BJ (cell line): ENCODE measurements at regions not wholly inside any gene's neighbourhood (a gene's known extent, or its start where the extent isn't known, plus 50 kb on each side); places are given as distances from the start of the nearest gene placed in this dataset.

Experiments
- CTCF ChIA-PET: fragments of 350-600 bp; formaldehyde crosslinking; extraction: SDS; loops from one replicate; lab custom pipeline; 2021; ENCODE audit warnings: antibody characterized with exemption, inconsistent platforms; lab: Yijun Ruan, JAX
- POLR2A ChIA-PET: fragments of 300-600 bp; sonication (Branson Sonifier 250); formaldehyde crosslinking; extraction: SDS; loops from one replicate; lab custom pipeline; 2021; ENCODE audit warnings: antibody characterized with exemption; lab: Charles Lee
- DNase-seq: peaks from one replicate; pipeline ENCODE4 v3.0.0-alpha.2; 2011; ENCODE audit warnings: low read depth
- H3K27me3 ChIP-seq: 2 replicates; pipeline ENCODE4 v1.6.0; 2011; ENCODE audit warnings: low read length; ENCODE audit not compliant: control insufficient read depth, insufficient read depth
- H3K36me3 ChIP-seq: 2 replicates; pipeline ENCODE4 v1.5.1; 2011; ENCODE audit warnings: low read length; ENCODE audit not compliant: control insufficient read depth, insufficient read depth
- H3K4me3 ChIP-seq: 2 replicates; pipeline ENCODE4 v1.5.1; 2011; ENCODE audit warnings: low read depth, mild to moderate bottlenecking, control low read depth, low read length
- TF ChIP-seq, protein P1 (sequence below): IDR thresholded peaks from 2 replicates; pipeline ENCODE4 v1.5.1; 2011; ENCODE audit warnings: low read depth, mild to moderate bottlenecking, control low read depth, inconsistent platforms, low read length, moderate library complexity; ENCODE audit not compliant: insufficient read depth

DNA sequence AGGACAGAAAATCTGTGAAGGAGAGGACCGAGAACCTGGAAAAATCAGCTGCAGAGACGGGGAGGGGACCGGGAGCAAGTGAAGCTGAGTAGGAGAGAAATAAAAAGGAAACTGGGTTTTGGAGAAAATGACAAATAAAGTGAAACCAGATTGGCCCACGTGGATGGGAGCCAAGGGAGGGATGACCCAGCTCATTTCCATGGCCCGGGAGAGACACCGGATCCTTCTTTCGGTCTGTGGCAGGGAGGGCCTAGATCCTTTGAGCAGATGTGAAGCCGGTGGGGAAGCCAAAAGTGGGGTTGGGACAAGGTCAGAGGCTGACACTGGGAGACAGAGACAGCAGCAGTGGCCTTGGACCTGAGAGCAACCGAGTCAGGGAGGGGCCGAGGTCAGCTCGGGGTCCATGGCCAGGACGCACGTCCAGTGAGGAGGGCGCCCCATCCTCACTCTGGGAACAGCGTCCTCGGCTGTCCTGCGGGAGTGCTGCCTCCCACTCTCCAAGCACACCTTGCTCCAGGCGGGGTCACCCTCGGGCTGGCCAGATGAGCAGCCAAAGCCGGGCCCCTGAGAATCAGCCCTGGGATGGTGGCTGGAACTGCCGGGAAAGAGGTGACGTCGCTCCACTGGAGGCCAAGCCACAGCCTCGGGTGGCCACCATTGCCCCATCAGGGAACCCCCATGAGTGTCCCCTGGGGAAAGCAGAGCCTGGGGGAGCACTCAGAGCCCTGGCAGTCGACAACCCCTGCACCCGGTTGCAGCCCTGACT is 50.8 kb upstream of the CDR2 start:
- POLR2A ChIA-PET = interaction anchor here (0.6 to 0.7 kb wide), 2 partner anchors 36 to 50 kb away, joined by 3 to 5 read pairs; no protein-coding TSS in a partner anchor
- DNase-seq = no peak
- Histone ChIP-seq H3K4me3 (peak overlapping the region; percentile 26), H3K27me3 (no peaks in the 10 kb centered on the region), H3K36me3 (peaks cover 13% of the 10 kb centered on the region)
- CTCF ChIA-PET = no interaction called here
- TF ChIP-seq, protein P1, sequence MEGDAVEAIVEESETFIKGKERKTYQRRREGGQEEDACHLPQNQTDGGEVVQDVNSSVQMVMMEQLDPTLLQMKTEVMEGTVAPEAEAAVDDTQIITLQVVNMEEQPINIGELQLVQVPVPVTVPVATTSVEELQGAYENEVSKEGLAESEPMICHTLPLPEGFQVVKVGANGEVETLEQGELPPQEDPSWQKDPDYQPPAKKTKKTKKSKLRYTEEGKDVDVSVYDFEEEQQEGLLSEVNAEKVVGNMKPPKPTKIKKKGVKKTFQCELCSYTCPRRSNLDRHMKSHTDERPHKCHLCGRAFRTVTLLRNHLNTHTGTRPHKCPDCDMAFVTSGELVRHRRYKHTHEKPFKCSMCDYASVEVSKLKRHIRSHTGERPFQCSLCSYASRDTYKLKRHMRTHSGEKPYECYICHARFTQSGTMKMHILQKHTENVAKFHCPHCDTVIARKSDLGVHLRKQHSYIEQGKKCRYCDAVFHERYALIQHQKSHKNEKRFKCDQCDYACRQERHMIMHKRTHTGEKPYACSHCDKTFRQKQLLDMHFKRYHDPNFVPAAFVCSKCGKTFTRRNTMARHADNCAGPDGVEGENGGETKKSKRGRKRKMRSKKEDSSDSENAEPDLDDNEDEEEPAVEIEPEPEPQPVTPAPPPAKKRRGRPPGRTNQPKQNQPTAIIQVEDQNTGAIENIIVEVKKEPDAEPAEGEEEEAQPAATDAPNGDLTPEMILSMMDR = no peak

DNA sequence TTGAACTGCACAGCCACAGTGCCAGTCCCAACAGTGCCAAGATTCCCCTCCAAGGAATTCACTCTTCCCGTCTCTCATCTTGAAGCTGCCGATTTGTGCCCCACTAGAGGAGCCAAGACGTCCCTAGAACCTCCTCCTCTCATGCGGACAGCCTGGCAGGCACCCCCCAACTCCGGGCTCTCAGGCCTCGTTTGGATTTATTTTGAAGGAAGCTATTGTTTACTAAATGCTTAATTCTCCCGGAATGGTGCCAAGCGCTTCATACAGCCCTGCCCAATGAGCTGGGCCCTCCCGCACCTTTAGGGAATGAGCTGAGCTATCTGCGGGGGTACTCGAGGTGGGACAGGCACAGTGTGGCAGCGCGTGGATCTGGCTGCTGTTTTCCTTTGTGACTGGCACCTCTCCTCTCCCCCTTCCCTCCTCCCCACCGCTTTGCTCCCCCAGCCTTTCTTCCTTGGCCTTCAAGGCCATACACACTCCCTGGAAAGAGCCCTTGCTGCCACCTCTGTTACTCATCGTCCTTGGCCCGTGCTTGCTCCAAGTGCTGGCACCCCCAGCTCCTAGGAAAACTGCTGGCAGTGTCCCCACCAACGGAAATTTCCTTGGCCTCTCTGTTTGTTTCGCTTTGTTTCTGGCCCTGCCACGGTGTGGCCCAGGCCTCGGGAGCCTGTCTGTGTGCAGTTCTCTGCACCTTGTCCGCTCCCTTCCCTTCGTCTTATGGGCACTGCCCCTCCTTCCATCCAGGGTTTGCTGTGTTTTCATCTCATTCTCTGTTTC is 49.9 kb upstream of the CDR2 start:
- Histone ChIP-seq H3K36me3 (peaks cover 16% of the 10 kb centered on the region), H3K4me3 (peak overlapping the region; percentile 26), H3K27me3 (no peaks in the 10 kb centered on the region)
- DNase-seq = no peak
- POLR2A ChIA-PET = interaction anchor here (0.6 to 0.7 kb wide), 2 partner anchors 35 to 49 kb away, joined by 3 to 5 read pairs; no protein-coding TSS in a partner anchor
- TF ChIP-seq, protein P1 = no peak
- CTCF ChIA-PET = interaction anchor here (0.9 kb wide), 1 partner anchor 102 kb away, joined by 3 read pairs; no protein-coding TSS in a partner anchor
